SIG-M5 treated with dmso at 0.1 percent for 504 hours (cell line): ENCODE measurements at regions not wholly inside any gene's neighbourhood (a gene's known extent, or its start where the extent isn't known, plus 50 kb on each side); places are given as distances from the start of the nearest gene placed in this dataset.
A peak's percentile ranks its signal among the peaks of the same experiment; 100 is the strongest.

Experiments
- DNase-seq: peaks from one replicate; lab custom pipeline; 2025; ENCODE audit not compliant: unreplicated experiment; lab: John Stamatoyannopoulos, UW

DNA sequence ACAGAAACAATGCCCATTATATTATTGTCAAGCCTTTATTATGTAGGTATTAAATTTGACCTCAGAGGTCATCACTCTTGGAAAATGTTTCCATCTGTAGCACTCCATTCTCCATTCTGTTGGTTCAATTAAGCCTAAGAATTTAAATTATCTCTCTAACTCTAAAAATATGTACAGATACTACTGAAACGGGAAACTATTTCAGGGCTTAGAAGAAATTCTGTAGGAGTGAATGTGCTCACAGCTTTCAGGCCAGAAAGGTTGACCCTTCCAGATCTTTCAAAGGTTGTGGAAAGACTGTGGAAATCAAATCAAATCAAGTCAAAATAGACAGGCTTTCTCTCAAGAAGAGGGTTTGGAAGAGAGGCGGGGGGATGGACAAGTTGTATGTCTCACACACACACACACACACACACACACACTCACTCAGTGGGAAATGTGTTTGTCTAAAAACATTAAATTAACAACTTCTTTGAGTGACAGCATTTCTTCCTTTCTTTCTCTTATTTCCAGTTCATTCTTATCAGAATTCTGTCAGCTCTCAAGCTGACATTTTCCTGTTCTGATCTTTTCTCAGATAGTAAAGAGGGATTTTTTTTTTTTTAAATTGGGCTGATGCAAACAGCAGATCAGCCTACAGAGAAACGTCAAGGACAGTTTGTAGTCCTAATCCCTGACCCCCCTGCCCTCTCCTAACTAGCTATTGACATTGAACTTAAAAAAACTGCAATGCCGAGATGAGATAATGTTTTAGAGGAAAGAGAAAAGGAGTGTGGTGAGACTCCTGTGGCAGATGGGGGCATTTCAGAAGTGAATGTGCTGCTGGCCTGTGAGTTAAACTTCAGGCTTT lies 139.0 kb upstream of the ZFHX3 start:
- no peak for DNase-seq

DNA sequence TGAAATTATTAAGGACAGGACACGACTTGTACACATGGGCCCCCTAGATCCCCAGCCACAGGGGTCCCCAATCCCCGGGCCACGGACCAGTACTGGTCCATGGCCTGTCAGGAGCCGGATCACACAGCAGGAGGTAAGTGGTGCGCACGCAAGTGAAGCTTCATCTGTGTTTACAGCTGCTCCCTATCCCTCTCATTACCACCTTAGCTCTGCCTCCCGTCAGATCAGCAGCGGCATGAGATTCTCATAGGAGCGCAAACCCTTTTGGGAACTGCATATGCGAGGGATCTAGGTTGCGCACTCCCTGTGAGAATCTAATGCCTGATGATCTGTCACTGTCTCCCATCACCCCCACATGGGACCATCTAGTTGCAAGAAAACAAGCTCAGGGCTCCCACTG lies 137.8 kb upstream of the ZFHX3 start:
- no peak for DNase-seq

DNA sequence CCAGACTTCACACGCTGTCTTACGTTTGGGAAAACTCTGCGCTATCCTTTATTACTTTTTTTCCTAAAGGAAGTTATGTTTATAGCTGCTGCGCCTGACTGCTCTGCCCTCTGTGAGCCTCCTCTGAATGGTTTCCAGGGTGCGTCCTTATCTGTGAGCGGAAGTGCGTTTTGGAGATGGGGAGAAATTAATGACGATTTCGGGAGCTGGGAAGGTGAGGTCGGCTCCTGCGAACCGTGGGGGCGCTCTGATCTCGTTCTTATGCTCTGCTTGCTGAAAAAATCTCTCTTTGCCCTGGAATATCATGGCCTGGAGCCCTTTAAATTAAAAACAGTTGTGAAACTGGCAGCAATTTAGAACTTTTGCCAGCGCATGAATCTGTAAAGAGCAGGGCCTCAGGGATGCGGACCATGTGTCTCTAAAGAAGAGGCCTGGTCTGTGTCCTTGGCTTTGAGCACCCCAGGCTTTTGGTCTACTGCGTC lies 135.7 kb upstream of the ZFHX3 start:
- DNase-seq, result no peak

DNA sequence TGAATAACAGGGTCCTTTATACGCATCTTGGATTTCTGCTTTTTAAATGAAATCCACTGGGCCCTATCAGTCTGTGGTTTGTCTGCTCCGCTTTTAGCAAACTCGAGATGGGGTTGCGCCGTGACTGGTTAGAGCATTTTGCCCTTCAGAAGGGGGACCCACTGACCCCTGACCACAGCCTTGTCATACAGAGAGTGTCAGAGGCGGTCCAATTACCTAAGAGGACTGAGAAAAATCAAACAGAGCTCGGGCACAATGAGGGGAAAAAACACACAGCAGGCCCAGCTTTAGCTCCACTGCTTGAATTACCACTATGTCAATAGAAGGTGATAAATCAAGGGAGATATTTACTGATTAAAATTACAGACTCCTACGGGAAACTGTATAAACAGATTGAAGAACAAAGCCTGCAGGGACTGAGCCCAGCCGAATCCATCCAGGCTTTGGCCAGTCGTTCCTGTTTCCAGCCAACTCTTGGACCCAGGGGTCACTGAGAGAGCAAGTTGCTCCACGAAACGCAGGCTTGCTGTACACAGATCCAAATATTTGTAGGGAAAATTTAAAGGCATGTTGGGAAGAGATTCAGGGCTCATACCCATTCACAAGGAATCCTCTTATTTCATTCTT lies 131.9 kb upstream of the ZFHX3 start:
- no peak for DNase-seq

DNA sequence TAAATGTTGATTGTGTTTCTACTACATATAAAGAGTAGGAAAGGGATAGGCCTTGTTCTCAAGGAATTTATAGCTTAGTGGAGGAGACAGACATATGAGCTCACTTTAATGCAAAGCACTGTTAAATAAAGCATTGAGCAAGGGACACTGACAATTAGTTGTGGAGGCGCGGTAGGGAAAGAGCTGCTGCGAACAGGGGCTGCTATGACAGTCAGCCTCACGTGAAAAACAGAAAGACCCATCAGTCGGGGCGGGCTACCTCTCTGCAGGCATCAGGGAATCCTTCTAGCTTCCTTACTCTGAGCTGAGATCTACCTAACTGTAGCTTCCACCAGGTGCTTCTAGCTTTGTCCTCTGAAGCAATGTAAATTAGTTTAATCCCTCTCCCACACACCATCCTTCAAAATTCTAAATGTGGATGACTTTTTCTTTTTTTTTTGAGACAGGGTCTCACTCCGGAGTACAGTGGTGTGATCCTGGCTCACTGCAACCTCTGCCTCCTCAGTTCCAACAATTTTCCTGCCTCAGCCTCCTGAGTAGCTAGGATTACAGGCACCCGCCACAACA lies 129.9 kb upstream of the ZFHX3 start:
- no peak for DNase-seq

DNA sequence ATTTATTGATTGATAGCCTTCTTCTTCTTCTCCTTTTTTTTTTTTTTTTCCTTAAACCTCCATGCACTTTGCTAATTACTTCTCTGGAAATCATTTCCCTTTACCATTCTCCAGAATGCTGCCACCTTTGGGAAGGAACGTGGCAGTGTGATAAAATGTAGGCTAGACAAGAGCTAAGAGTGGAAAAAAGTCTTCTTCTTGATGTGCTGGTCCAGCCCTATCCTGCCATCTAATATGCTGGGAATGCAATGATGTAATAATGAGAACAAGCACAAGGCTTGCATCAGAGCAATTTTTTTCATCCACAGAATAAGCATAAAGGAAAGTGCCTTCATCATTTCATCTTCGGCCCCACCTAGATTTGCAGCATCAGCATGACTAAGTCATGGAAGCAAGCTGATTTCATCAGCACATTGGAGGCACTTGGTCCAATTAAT lies 128.7 kb upstream of the ZFHX3 start:
- DNase-seq, result peak; percentile 40

DNA sequence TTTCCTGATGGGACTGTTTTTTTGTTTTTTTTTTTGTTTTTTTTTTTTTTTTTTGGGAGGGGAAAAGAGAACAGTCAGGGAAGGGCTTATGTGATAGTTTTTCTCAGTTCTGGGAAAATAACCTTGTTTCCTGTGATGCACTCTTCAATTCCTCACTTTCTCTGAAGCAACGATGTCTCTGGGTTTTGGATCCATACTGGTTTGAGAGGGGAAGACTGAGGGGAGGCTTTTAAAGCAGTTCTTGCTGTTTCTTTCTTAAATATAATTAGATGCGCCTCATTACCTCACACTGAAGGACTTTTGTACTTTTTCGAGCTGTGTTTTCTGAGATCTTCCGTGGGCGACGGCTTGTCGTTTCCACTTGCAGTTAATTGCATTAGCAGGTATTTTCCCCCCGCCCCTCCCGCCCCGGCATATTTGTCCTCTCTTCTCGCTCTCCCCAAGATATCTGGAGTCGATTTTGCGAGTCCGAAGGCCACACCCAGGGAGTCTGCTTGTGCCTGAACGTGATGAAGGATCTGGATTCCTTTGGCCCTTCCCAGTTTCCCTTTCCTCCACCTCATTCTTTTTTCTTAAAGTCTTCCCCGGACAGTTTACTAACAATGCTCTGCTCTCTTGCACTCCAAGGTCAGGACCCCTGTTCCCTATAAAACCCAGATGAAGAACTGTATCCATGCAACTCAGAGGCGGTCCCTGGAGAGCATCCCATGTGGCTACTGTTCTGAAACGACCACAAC lies 125.2 kb upstream of the ZFHX3 start:
- no peak for DNase-seq

DNA sequence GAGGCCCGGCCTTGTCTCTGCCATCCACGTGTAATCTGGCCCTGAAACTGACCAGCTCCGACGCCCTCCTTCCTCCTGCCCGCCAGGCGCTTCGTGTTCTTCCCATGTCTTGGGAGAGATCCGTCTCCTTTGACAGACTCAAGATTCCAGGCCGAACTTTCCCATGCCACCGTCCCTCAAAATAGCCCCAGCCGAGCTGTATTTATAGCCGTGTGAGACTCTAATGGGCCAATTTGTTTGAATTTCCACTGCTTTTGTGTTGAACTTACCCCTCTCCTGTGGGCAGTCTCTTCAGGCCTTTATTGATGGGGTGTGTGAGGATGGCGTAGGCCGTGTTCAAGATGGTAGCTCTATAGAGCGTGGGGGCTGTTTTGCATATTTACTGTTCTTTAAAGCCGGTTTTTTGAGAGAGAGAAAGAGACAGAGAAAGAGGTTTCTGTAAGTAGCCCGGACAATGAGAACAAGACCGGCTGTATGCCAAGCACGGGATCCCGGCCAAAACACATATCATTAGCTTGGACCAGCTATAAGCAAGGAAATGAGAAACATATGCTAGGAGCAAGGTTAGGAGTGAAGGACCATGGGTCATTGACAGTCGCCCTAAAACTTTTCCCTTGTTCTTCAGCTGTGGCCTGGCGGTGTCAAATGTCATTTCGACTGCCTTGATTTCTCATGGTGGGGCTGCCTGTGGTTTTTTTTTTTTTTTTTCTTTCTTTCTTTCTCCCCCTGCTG lies 124.5 kb upstream of the ZFHX3 start:
- DNase-seq, result no peak

DNA sequence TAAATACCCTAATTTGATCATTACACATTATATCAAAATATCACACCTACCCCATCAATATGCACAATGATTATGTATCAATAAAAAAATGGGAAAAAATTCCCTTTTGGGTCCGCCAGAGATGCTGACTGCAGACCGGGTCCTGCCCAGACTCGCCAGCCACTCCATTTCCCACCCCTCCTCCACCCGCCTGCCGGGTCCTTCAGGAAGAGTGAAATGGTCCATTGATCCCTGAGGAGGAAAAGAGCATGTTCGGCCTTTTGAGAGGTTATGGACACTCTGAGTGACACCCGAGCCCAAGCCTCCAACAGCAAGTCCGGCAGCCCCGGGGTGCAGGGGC lies 123.9 kb upstream of the ZFHX3 start:
- no peak for DNase-seq

DNA sequence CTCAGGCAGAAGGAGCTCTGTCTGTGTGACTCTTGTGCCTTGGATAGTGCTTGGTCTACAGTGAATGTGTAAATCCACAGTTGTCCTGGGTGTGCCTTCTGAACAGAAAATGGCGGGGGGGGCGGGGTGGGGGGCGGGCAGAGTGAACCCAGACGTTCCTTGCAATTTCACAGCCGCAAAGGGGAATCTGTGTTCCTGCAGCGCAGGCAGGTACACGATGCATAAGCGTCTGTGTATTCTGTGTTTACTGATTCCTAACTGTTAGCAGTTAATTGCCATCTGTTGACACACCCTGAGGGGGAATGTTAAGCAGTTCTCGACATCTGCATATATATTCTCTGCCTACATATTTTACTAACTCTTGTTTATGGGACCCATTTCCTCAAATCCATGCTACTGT lies 123.5 kb upstream of the ZFHX3 start:
- peak; percentile 2 for DNase-seq

DNA sequence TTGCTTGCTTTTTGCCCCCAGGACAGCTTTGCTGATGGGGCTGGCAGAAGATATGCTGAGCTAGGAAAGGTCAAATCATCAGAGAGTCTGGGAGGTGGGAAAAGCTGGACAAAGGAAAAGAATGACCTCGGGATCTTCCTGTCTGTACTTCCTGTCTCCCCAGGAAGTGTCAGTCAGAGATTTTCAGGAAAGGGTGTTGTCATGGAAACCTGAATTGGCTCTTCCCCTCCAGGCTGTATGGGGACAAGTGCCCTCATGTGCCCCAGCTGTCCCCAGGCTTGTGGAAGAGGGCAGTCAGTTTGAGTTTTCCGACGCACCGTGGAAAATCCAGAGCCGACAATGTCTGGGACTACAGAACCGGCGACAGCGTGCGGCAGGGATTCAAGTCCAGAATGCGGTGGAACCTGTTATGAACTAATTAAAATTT lies 122.7 kb upstream of the ZFHX3 start:
- DNase-seq, result no peak

DNA sequence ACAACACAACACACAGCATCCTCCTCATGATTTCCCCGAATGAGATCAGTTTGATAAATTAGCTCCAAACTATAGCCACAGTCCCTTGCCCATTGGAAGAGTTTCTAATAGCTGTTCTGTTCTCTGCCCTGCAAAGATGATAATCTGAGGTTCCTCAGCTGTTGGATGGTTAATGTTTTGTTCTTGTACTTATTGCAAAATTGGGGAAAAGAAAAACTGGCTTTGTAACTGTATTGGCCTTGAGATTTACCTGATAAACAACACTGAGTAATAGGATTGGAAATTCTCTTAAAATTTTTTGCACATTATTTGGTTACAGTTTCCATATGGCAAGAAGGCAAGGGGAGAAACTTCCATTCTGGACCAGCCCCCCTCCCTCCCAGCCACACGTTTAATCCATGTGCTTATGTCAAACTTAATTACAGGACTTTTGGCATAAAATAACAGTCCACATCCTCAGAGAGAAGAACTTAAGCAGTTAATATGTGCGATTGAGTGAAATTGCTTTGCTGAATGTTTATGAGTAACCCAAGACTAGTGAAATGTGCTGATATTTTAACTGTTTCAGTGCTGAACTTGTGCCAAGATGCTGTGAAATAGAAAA lies 119.1 kb upstream of the ZFHX3 start:
- no peak for DNase-seq

DNA sequence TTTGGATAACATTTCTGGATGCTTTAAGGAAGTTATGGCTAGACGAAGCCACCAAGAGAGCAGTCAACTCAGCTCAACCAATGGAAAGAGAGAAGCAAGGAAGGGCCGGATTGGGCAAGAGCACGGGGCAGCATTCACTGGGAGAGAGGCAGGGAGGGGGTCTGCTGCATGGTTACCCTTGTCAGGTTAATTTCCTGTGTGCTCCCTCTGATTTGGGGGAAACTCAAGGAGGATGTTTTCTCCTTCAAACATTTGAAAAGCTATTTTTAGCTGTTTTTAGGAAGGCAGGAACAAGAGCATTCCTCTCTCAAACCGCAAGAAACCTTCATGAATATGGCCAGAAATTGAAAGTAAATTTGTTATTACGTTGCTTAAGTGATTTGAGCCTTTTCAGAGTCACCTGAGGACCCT lies 118.5 kb upstream of the ZFHX3 start:
- no peak for DNase-seq

DNA sequence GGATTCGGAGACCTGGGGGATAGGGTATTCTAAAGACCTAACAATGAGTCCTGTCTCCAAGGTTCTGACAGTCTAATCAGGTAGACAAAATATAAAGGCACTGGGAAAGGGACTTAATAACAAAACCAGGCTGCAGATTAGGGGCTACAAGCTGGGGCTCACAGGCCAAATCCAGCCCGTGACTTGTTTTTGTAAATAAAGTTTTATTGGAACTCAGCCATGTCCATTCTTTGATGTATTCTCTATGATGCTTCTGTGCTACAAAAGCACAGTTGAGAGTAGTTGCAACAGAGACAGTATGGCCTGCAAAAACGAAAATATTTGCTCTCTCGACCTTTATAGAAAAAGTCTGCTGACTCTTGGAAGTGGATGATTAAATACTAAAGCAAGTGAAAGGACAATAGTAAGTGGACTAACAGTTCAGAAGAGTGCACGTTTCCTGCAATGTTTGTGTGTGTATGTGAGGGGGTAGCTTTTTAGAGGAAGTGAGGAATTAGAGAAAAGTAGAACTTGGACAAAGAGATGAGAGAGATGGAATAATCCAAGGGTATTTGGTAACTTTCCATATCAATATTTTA lies 115.4 kb upstream of the ZFHX3 start:
- DNase-seq, result no peak

DNA sequence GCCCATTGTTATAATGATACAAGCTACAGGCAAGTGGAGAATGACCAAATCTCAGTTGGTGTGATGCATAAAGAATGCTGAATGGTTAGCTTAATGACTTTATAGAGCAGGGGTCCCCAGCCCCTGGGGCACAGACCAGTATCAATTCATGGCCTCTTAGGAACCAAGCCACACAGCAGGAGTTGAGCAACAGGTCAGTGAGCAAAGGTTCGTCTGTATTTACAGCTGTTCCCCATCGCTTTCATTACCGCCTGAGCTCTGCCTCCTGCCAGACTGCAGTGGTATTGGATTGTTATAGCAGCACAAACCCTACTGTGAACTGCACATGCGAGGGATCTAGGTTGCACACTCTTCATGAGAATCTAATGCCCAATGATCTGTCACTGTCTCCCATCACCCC lies 114.0 kb upstream of the ZFHX3 start:
- DNase-seq, result no peak

DNA sequence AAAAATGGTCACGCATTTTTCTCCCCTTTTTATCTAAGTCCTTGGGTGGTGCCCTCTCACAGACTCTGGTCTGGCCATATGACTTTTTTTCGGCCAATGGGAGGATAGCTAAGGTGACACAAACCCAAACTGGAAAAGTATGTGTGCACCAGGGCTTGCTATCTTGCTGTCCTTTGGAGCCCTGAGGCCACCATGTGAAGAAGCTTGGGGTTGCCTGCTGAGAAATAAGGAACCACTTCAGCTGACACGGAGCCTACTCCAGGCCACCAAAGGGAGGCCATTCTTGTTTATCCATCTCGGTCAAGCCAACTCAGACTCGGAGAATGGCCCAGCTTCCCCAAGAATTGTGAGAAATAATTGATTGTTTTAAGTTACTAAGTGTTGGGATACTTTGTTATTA lies 111.4 kb upstream of the ZFHX3 start:
- no peak for DNase-seq

DNA sequence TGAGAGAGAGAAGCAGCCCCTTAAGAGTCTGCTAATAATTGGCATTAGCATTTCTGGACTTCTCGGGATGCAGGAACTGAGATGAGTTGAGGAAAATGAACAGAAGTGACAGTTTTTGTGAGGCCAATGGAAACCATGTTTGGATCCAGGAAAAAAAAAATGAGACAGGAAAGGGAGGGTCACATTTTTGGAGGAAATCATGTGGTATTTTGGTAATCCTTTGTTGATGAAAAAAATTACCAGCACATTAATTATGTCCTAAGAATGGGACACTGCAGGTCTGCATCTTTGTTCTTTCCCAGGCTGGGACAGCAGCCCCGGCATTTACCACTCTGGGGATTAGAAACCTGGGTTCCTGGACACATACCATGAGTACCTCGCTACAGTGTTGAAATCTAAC lies 109.9 kb upstream of the ZFHX3 start:
- DNase-seq, result no peak

DNA sequence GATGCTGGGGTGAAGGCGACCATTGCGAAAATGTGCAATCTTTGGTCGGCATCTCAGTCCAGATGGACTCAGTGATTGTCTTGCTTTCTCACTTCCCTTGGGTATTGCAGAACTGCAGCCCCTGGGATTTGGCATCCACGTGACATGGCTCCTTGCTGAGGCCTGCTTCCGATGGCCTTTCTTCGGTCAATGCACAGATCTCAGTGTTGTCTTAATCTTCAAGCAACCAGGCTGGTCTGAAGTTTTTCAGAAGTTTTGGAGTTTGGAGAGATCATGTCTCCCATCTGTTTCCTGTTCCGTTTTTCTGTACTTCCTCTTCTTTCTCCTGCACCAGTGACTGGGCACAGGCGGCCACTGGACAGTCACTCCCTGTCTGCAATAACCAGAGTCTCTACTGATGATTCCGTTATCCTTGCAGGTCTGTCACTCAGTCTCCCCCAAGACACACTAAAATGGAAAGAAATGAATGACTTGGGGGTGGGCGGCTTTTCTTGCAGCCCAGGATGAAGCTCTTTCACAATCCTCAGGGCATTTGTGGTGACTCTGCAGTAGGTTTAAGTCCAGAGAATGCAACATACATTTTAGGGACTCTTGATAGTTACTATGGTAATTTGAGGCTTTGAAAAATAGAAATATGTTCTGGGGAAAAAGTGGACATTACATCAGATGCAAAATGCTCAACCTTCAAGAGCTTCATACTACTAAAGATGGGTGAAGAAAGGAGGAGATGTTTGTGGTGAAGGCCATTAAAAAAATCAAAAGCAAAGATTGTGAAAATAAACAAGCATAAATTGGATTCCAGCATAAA lies 106.3 kb upstream of the ZFHX3 start:
- peak; percentile 62 for DNase-seq

DNA sequence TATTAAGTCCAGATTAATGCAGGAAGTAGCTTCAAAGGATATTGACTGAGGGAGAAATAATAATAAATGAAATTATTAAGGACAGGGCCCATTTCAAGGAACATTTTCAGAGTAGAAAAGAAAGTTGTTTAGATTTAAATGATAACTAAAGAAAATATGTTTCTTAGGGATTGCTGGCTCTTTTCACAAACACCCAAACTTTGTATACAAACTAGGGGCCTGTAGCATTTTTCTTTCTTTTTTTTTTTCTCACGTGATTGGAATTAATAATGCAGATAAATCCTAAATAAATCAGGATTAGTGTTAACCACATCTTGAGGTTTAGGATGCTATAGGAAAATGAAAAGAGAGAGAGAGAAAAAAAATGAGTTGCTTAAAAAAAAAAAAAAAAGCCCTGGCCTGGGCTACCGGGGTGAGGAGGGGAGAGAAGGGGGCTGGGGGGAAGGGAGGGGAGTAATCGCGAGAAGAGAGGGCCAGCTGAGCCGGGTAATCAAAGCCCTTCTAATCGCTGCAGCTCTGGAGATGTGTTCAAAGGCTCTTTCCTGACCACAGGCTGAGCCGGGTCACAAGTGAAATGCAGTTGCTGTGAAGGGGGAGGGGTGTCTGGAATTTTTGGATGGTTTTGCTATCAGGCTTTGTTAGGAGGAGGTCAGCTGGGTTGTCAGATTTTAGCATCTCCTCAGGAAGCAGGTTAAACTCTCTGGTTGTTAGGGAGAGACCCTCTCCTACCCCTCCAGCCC lies 104.6 kb upstream of the ZFHX3 start:
- no peak for DNase-seq
